CD14-positive monocyte (primary cell): ENCODE measurements at regions not wholly inside any gene's neighbourhood (a gene's known extent, or its start where the extent isn't known, plus 50 kb on each side); places are given as distances from the start of the nearest gene placed in this dataset.

ENCODE experiments used
- DNase-seq, 3 donors: peaks; one replicate each; pipeline ENCODE4 v3.0.0-alpha.2; 2011 to 2022
- H2AFZ ChIP-seq: 2 replicates; pipeline ENCODE4 v1.6.0; 2012; ENCODE audit warnings: mild to moderate bottlenecking, low read depth, low read length, inconsistent platforms; ENCODE audit not compliant: insufficient read depth, poor library complexity, severe bottlenecking
- H3K27ac ChIP-seq, 2 donors: 1 replicate in 1 of 2; 2 replicates in 1 of 2; pipeline ENCODE4 v1.5.1; 2012 to 2013; ENCODE audit warnings: low read length in 2 of 2, control low read depth in 1 of 2, inconsistent platforms in 1 of 2, low read depth in 1 of 2, mild to moderate bottlenecking in 1 of 2
- H3K27me3 ChIP-seq, 2 donors: one replicate each; pipeline versions ENCODE4 v1.6.0 to v1.6.1; 2011 to 2013; ENCODE audit warnings: low read length in 2 of 2; ENCODE audit not compliant: control insufficient read depth in 2 of 2, insufficient read depth in 2 of 2
- H3K36me3 ChIP-seq, 2 donors: replicated peaks in 1 of 2; 1 replicate in 1 of 2; 2 replicates in 1 of 2; pipeline versions ENCODE4 v1.5.1 to v1.6.1; 2012 to 2013; ENCODE audit warnings: low read length in 2 of 2, control low read depth in 1 of 2, inconsistent platforms in 1 of 2, mild to moderate bottlenecking in 1 of 2; ENCODE audit not compliant: insufficient read depth in 2 of 2, control insufficient read depth in 1 of 2
- H3K4me1 ChIP-seq, 2 donors: 1 replicate in 1 of 2; 2 replicates in 1 of 2; pipeline versions ENCODE4 v1.5.1 to v1.6.1; 2012 to 2013; ENCODE audit warnings: low read length in 2 of 2, control low read depth in 1 of 2, inconsistent platforms in 1 of 2, mild to moderate bottlenecking in 1 of 2, moderate library complexity in 1 of 2; ENCODE audit not compliant: insufficient read depth in 2 of 2, control insufficient read depth in 1 of 2
- H3K4me2 ChIP-seq: replicated peaks from 2 replicates; pipeline ENCODE3; 2012; ENCODE audit warnings: low read length, moderate library complexity, mild to moderate bottlenecking; ENCODE audit not compliant: poor library complexity, severe bottlenecking; ENCODE audit errors: extremely low read depth
- H3K4me3 ChIP-seq, 3 experiments: fragments of 200-600 bp in 1 of 3; sonication (generic) in 1 of 3; replicated peaks in 1 of 3; 1 replicate in 2 of 3; 2 replicates in 1 of 3; pipeline ENCODE4 v1.5.1; 2011 to 2013; ENCODE audit warnings: low read length in 3 of 3, mild to moderate bottlenecking in 3 of 3, control low read depth in 2 of 3, low read depth in 2 of 3, inconsistent platforms in 1 of 3, moderate library complexity in 1 of 3
- H3K79me2 ChIP-seq: 2 replicates; pipeline ENCODE4 v1.6.0; 2012; ENCODE audit warnings: mild to moderate bottlenecking, control low read depth, inconsistent platforms, low read length, moderate library complexity; ENCODE audit not compliant: insufficient read depth
- H3K9ac ChIP-seq: 2 replicates; pipeline ENCODE4 v1.6.0; 2017; ENCODE audit warnings: low read length, mild to moderate bottlenecking; ENCODE audit not compliant: insufficient read depth, poor library complexity, severe bottlenecking
- H3K9me3 ChIP-seq, 2 donors: replicated peaks in 1 of 2; 1 replicate in 1 of 2; 2 replicates in 1 of 2; pipeline versions ENCODE4 v1.5.1 to v1.6.1; 2012 to 2013; ENCODE audit warnings: low read length in 2 of 2, control low read depth in 1 of 2; ENCODE audit not compliant: control insufficient read depth in 1 of 2, insufficient read depth in 1 of 2
- H4K20me1 ChIP-seq: 2 replicates; pipeline ENCODE4 v1.6.0; 2012; ENCODE audit warnings: mild to moderate bottlenecking, low read length, control low read depth, moderate library complexity; ENCODE audit not compliant: insufficient read depth
- H3K27ac Mint-ChIP-seq, 7 donors: one replicate each; pipeline ENCODE4 v1.8.0; 2020; ENCODE audit warnings: mild to moderate bottlenecking in 7 of 7, mixed read lengths in 7 of 7, moderate library complexity in 6 of 7, inconsistent platforms in 2 of 7
- H3K27me3 Mint-ChIP-seq, 3 donors: one replicate each; pipeline ENCODE4 v1.8.0; 2021 to 2022; ENCODE audit warnings: low read depth in 3 of 3, mild to moderate bottlenecking in 3 of 3, mixed read lengths in 3 of 3, moderate library complexity in 3 of 3, inconsistent platforms in 1 of 3
- H3K36me3 Mint-ChIP-seq, 2 donors: one replicate each; pipeline ENCODE4 v1.8.0; 2020; ENCODE audit warnings: mixed read lengths in 2 of 2, inconsistent platforms in 1 of 2, mild to moderate bottlenecking in 1 of 2
- H3K4me1 Mint-ChIP-seq: one replicate; pipeline ENCODE4 v1.8.0; 2020; ENCODE audit warnings: mild to moderate bottlenecking, mixed read lengths
- H3K4me3 Mint-ChIP-seq, 2 donors: one replicate each; pipeline ENCODE4 v1.8.0; 2020; ENCODE audit warnings: mild to moderate bottlenecking in 2 of 2, mixed read lengths in 2 of 2, moderate library complexity in 1 of 2
- H3K9me3 Mint-ChIP-seq, 7 donors: one replicate each; pipeline ENCODE4 v1.8.0; 2020 to 2022; ENCODE audit warnings: mixed read lengths in 7 of 7, mild to moderate bottlenecking in 6 of 7, moderate library complexity in 6 of 7, inconsistent platforms in 2 of 7
- WGBS: methylation state at CpG from one replicate; pipeline ENCODE4 v1.1.5; 2013; ENCODE audit warnings: missing lambda C conversion rate; ENCODE audit not compliant: insufficient coverage; 5-methylcytosine and 5-hydroxymethylcytosine counted together
- intact Hi-C, 2 donors: fragments of 100-400 bp; cut with micrococcal nuclease; formaldehyde crosslinking; loops; one replicate each; pipeline versions ENCODE4 v1.15.0 to v1.15.1; 2023
- TF ChIP-seq, protein P1 (sequence below): fragments of 200-600 bp; IDR thresholded peaks from one replicate; pipeline ENCODE4 v1.8.0; 2022; ENCODE audit warnings: antibody characterized with exemption, mild to moderate bottlenecking

DNA sequence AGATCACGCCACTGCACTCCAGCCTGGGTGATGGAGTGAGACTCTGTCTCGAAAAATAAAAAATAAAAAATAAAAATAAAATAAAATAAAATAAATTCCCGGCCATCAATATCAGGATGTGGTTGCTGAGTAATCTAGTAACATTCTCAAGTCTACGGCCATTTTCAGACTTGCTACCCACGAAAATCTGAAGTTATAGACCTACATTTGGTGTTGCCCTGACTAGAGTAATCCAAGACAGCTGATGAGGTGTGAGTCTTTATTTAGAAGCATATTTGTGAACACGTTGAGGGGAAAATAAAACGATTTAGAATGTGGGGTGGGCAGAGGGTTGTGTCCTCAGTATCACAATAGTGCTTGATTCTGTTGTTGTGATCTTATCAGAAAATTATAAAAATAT lies 130.2 kb upstream of the MID1 start:
- 93% methylated on average over 2 of the region's 7 CpGs for whole genome bisulfite sequencing
- TF ChIP-seq, protein P1, sequence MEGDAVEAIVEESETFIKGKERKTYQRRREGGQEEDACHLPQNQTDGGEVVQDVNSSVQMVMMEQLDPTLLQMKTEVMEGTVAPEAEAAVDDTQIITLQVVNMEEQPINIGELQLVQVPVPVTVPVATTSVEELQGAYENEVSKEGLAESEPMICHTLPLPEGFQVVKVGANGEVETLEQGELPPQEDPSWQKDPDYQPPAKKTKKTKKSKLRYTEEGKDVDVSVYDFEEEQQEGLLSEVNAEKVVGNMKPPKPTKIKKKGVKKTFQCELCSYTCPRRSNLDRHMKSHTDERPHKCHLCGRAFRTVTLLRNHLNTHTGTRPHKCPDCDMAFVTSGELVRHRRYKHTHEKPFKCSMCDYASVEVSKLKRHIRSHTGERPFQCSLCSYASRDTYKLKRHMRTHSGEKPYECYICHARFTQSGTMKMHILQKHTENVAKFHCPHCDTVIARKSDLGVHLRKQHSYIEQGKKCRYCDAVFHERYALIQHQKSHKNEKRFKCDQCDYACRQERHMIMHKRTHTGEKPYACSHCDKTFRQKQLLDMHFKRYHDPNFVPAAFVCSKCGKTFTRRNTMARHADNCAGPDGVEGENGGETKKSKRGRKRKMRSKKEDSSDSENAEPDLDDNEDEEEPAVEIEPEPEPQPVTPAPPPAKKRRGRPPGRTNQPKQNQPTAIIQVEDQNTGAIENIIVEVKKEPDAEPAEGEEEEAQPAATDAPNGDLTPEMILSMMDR = no peak
- no peaks in the 10 kb centered on the region for H3K79me2 ChIP-seq
- H2AFZ ChIP-seq = no peak overlapping the region
- no peak for DNase-seq
- peaks cover 4% of the 10 kb centered on the region for H3K4me1 Mint-ChIP-seq
- H4K20me1 ChIP-seq = no peaks in the 10 kb centered on the region
- no peak overlapping the region for H3K27ac Mint-ChIP-seq
- no peaks in the 10 kb centered on the region for H3K36me3 ChIP-seq
- peaks cover 0 to 6% (median 3%) of the 10 kb centered on the region in 7 donors for H3K9me3 Mint-ChIP-seq
- H3K27ac ChIP-seq = no peak overlapping the region
- H3K4me2 ChIP-seq = no peak overlapping the region
- H3K27me3 Mint-ChIP-seq = peaks cover 3 to 11% (median 3%) of the 10 kb centered on the region in 3 donors
- H3K4me3 ChIP-seq = no peak overlapping the region
- no peaks in the 10 kb centered on the region for H3K36me3 Mint-ChIP-seq
- H3K4me3 Mint-ChIP-seq = no peak overlapping the region
- no peak overlapping the region for H3K9ac ChIP-seq
- no peaks in the 10 kb centered on the region for H3K27me3 ChIP-seq
- peaks cover 0 to 3% of the 10 kb centered on the region in 2 donors for H3K4me1 ChIP-seq
- intact Hi-C loops = no loop called here
- no peaks in the 10 kb centered on the region for H3K9me3 ChIP-seq

DNA sequence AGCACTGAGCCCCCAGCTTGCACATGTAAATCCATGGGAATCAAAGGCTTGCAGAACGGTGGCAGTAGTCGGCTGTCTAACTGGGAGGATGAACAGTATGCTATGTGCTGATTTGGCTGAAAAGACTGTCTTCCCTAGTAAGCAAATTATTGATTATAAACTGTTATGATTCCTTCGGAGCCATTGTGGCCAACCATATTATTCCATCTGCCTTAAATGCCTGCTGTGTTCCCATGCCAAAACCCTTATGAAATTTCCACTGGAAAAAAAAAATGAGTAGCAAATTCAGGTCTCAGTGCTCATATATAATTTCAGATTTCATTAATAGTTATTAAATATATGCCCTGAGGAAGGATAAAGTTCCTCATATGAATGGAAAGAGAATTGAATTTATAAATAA lies 132.7 kb upstream of the MID1 start:
- peaks cover 0 to 4% (median 2%) of the 10 kb centered on the region in 7 donors for H3K9me3 Mint-ChIP-seq

More for the DNA sequence above, 132.7 kb upstream of the MID1 start:
- H3K9ac ChIP-seq = no peak overlapping the region
- H3K27ac ChIP-seq = no peak overlapping the region
- DNase-seq = no peak
- H3K27me3 ChIP-seq = no peaks in the 10 kb centered on the region
- WGBS = no CpG with 5 or more reads among the region's 3 CpGs
- TF ChIP-seq, protein P1 = no peak
- Mint-ChIP-seq H3K4me3 (no peak overlapping the region), H3K27me3 (peaks cover 0 to 10% (median 1%) of the 10 kb centered on the region in 3 donors), H3K4me1 (peaks cover 13% of the 10 kb centered on the region), H3K36me3 (no peaks in the 10 kb centered on the region), H3K27ac (no peak overlapping the region)
- H4K20me1 ChIP-seq = no peaks in the 10 kb centered on the region
- no peak overlapping the region for H2AFZ ChIP-seq
- H3K4me3 ChIP-seq = no peak overlapping the region
- no peaks in the 10 kb centered on the region for H3K36me3 ChIP-seq
- H3K79me2 ChIP-seq = no peaks in the 10 kb centered on the region
- H3K9me3 ChIP-seq = no peaks in the 10 kb centered on the region
- H3K4me2 ChIP-seq = no peak overlapping the region
- H3K4me1 ChIP-seq = peaks cover 0 to 3% of the 10 kb centered on the region in 2 donors
- intact Hi-C loops = no loop called here
